ENCODE measurements at regions not wholly inside any gene's neighbourhood (a gene's known extent, or its start where the extent isn't known, plus 50 kb on each side); places are given as distances from the start of the nearest gene placed in this dataset.

GRCh38 chr15:94682171-94682570, 450.8 kb downstream of the MCTP2 start:
- TF ChIP-seq CTCF (IDR thresholded peaks at IDR 0.05) = no peak
- Histone ChIP-seq H3K36me3 (no peaks in the 10 kb centered on the region), H3K27ac (no peak overlapping the region), H3K4me1 (no peaks in the 10 kb centered on the region), H3K4me3 (no peak overlapping the region), H3K27me3 (no peaks in the 10 kb centered on the region), H3K9me3 (no peaks in the 10 kb centered on the region)
- intact Hi-C loops (cut with DNase I) = no loop called here
- no peak for ATAC-seq
- no peak for DNase-seq

GRCh38 chr15:94683902-94684301, 452.5 kb downstream of the MCTP2 start:
- no peak for DNase-seq
- no peaks in the 10 kb centered on the region for H3K36me3 ChIP-seq
- no peak overlapping the region for H3K4me3 ChIP-seq
- ATAC-seq = no peak
- intact Hi-C loops (cut with DNase I) = no loop called here
- H3K9me3 ChIP-seq = no peaks in the 10 kb centered on the region
- no peak overlapping the region for H3K27ac ChIP-seq
- H3K27me3 ChIP-seq = no peaks in the 10 kb centered on the region
- TF ChIP-seq CTCF (IDR thresholded peaks at IDR 0.05) = no peak
- H3K4me1 ChIP-seq = no peaks in the 10 kb centered on the region

GRCh38 chr15:94691169-94691568, 459.8 kb downstream of the MCTP2 start:
- no peak for DNase-seq
- H3K27ac ChIP-seq = no peak overlapping the region
- H3K27me3 ChIP-seq = no peaks in the 10 kb centered on the region
- no peaks in the 10 kb centered on the region for H3K36me3 ChIP-seq
- H3K4me1 ChIP-seq = no peaks in the 10 kb centered on the region
- intact Hi-C loops (cut with DNase I) = no loop called here
- no peak for TF ChIP-seq CTCF (IDR thresholded peaks at IDR 0.05)
- no peak for ATAC-seq
- no peaks in the 10 kb centered on the region for H3K9me3 ChIP-seq
- no peak overlapping the region for H3K4me3 ChIP-seq

GRCh38 chr15:94692710-94693109, 461.3 kb downstream of the MCTP2 start:
- ATAC-seq (no peak), DNase-seq (no peak)
- Histone ChIP-seq H3K9me3 (no peaks in the 10 kb centered on the region), H3K27ac (no peak overlapping the region), H3K4me1 (no peaks in the 10 kb centered on the region), H3K36me3 (no peaks in the 10 kb centered on the region), H3K27me3 (no peaks in the 10 kb centered on the region), H3K4me3 (no peak overlapping the region)
- intact Hi-C loops (cut with DNase I) = no loop called here
- TF ChIP-seq CTCF (IDR thresholded peaks at IDR 0.05) = no peak

- H3K9me3 ChIP-seq = no peaks in the 10 kb centered on the region
- intact Hi-C loops (cut with DNase I) = no loop called here
Observed at GRCh38 chr15:94700211-94700610, 468.9 kb downstream of the MCTP2 start.

More at GRCh38 chr15:94700211-94700610, 468.9 kb downstream of the MCTP2 start:
- DNase-seq (no peak), ATAC-seq (no peak)
- Histone ChIP-seq H3K4me1 (no peaks in the 10 kb centered on the region), H3K27ac (no peak overlapping the region), H3K27me3 (no peaks in the 10 kb centered on the region), H3K4me3 (no peak overlapping the region), H3K36me3 (no peaks in the 10 kb centered on the region)
- TF ChIP-seq CTCF (IDR thresholded peaks at IDR 0.05) = no peak
